Osteocyte (in vitro differentiated cells): ENCODE measurements at regions not wholly inside any gene's neighbourhood (a gene's known extent, or its start where the extent isn't known, plus 50 kb on each side); places are given as distances from the start of the nearest gene placed in this dataset.
"Not testable (repeated sequence)": the region's sequence is repeated elsewhere in the genome, so short reads cannot be mapped to it uniquely, and the experiment has no call there.

Experiments used
- DNase-seq: peaks from one replicate; pipeline ENCODE4 v3.0.0; 2021; ENCODE audit warnings: mixed read lengths; ENCODE audit not compliant: unreplicated experiment; ENCODE audit errors: extremely low spot score
- H3K27ac Mint-ChIP-seq: one replicate; pipeline ENCODE4 v1.8.0; 2021; ENCODE audit warnings: mild to moderate bottlenecking, mixed read lengths; ENCODE audit not compliant: unreplicated experiment
- H3K27me3 Mint-ChIP-seq: one replicate; pipeline ENCODE4 v1.8.0; 2021; ENCODE audit warnings: mixed read lengths; ENCODE audit not compliant: unreplicated experiment
- H3K36me3 Mint-ChIP-seq: one replicate; pipeline ENCODE4 v1.8.0; 2021; ENCODE audit warnings: mixed read lengths; ENCODE audit not compliant: unreplicated experiment
- H3K4me1 Mint-ChIP-seq: one replicate; pipeline ENCODE4 v1.8.0; 2021; ENCODE audit warnings: mixed read lengths; ENCODE audit not compliant: unreplicated experiment
- H3K4me3 Mint-ChIP-seq: one replicate; pipeline ENCODE4 v1.8.0; 2021; ENCODE audit warnings: mild to moderate bottlenecking, moderate library complexity, mixed read lengths; ENCODE audit not compliant: unreplicated experiment
- H3K9me3 Mint-ChIP-seq: one replicate; pipeline ENCODE4 v1.8.0; 2021; ENCODE audit warnings: mixed read lengths; ENCODE audit not compliant: unreplicated experiment
- TF ChIP-seq, protein P1 (sequence below): fragments of 200-600 bp; sonication (generic); IDR thresholded peaks from 2 replicates; pipeline ENCODE4 v1.5.0; 2021; ENCODE audit warnings: antibody characterized with exemption, mild to moderate bottlenecking, moderate library complexity

GRCh38 chr12:20150835-20151422 lies 217.4 kb upstream of the PDE3A start:
- TF ChIP-seq, protein P1, sequence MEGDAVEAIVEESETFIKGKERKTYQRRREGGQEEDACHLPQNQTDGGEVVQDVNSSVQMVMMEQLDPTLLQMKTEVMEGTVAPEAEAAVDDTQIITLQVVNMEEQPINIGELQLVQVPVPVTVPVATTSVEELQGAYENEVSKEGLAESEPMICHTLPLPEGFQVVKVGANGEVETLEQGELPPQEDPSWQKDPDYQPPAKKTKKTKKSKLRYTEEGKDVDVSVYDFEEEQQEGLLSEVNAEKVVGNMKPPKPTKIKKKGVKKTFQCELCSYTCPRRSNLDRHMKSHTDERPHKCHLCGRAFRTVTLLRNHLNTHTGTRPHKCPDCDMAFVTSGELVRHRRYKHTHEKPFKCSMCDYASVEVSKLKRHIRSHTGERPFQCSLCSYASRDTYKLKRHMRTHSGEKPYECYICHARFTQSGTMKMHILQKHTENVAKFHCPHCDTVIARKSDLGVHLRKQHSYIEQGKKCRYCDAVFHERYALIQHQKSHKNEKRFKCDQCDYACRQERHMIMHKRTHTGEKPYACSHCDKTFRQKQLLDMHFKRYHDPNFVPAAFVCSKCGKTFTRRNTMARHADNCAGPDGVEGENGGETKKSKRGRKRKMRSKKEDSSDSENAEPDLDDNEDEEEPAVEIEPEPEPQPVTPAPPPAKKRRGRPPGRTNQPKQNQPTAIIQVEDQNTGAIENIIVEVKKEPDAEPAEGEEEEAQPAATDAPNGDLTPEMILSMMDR = no peak
- no peaks in the 10 kb centered on the region for H3K9me3 Mint-ChIP-seq
- H3K4me1 Mint-ChIP-seq = no peaks in the 10 kb centered on the region
- H3K27me3 Mint-ChIP-seq = no peaks in the 10 kb centered on the region
- no peak for DNase-seq
- H3K36me3 Mint-ChIP-seq = no peaks in the 10 kb centered on the region
- no peak overlapping the region for H3K27ac Mint-ChIP-seq
- H3K4me3 Mint-ChIP-seq = no peak overlapping the region

DNA sequence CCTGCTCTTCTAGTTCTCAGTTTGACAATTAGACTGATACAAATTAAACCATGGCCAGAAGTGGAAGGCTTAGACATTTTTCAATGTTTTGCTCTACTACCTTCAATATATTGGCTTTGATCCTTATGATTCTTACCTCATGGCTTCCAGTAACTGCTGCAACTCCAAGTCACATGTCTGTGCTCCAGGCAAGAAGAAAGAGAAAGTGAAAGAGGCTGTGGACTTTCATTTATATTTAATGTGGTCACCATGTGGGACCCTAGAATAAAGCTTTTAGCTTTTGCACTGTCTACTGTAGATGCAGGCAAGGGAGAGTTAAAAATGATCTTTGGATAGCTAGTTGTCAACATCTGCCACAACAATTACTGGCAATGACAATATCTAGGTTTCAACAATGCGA lies 214.3 kb upstream of the PDE3A start:
- no peaks in the 10 kb centered on the region for H3K27me3 Mint-ChIP-seq
- H3K36me3 Mint-ChIP-seq = no peaks in the 10 kb centered on the region
- TF ChIP-seq, protein P1 = no peak
- no peak overlapping the region for H3K4me3 Mint-ChIP-seq
- H3K9me3 Mint-ChIP-seq = no peaks in the 10 kb centered on the region
- H3K27ac Mint-ChIP-seq = no peak overlapping the region
- no peak for DNase-seq
- H3K4me1 Mint-ChIP-seq = no peaks in the 10 kb centered on the region

GRCh38 chr12:20155374-20155773 lies 213.0 kb upstream of the PDE3A start:
- Mint-ChIP-seq H3K4me1 (no peaks in the 10 kb centered on the region), H3K27me3 (no peaks in the 10 kb centered on the region), H3K27ac (no peak overlapping the region), H3K36me3 (peaks cover 2% of the 10 kb centered on the region), H3K9me3 (no peaks in the 10 kb centered on the region), H3K4me3 (no peak overlapping the region)
- TF ChIP-seq, protein P1 = no peak
- no peak for DNase-seq

DNA sequence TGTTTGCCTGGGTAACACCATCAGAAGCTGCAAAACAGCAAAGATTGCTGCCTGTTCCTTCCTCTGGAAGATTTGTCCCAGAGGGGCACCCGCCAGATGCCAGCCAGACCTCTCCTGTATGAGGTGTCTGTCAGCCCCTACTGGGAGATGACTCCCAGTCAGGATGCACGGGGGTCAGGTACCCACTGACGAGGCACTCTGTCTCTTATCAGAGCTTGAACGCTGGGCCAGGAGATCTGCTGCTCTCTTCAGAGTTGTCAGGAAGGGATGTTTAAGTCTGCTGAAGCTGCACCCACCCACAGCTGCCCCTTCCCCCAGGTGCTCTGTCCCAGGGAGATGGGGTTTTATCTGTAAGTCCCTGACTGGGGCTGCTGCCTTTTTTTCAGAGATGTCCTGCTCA lies 207.4 kb upstream of the PDE3A start:
- H3K27ac Mint-ChIP-seq, H3K4me1 Mint-ChIP-seq, H3K9me3 Mint-ChIP-seq, H3K4me3 Mint-ChIP-seq, DNase-seq, H3K27me3 Mint-ChIP-seq, H3K36me3 Mint-ChIP-seq: not testable (repeated sequence)

DNA sequence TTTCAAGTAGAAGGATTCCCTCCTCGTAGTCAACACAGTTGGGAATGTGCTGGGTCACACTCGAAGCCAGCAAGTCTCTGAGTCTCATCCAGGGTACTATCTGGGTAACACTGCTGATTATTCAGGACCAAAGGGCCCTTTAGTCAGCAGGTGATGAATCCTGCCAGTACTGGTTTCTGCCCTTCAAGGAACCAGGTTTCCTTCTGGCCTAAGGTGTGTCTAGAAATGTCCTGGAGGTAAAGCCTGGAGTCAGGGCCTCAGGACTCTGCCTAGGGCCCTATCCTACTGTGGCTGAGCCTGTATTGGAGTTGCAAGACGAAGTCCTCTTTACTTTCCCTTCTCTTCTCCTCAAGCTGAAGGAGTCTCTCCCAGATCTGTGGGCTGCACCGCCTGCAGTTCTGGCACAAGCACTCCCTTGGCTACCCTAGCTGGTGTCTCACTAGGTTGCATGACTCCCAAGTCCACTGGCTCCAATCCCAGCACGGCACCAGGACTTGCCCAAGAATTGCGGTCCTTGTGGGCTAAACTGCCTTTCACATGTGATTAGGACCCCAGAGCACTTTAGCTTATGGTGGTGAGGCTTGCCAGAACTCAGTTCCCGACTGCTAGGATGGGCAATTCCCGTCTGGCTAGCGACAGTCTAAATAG lies 193.7 kb upstream of the PDE3A start:
- no peaks in the 10 kb centered on the region for H3K27me3 Mint-ChIP-seq
- H3K4me1 Mint-ChIP-seq = no peaks in the 10 kb centered on the region
- H3K4me3 Mint-ChIP-seq = no peak overlapping the region
- H3K36me3 Mint-ChIP-seq = no peaks in the 10 kb centered on the region
- H3K9me3 Mint-ChIP-seq = peaks cover 19% of the 10 kb centered on the region
- DNase-seq = no peak
- TF ChIP-seq, protein P1 = no peak
- no peak overlapping the region for H3K27ac Mint-ChIP-seq
